Heart left ventricle (tissue), 16 donors: ENCODE measurements at regions not wholly inside any gene's neighbourhood (a gene's known extent, or its start where the extent isn't known, plus 50 kb on each side); places are given as distances from the start of the nearest gene placed in this dataset.

Source experiments
- ATAC-seq, 4 donors: fragments of 200-7000 bp; cut with Tn5 transposase; one replicate each; pipeline ENCODE4 v1.9.1; 2020 to 2022; ENCODE audit warnings: moderate library complexity in 4 of 4, mild to moderate bottlenecking in 3 of 4, moderate number of reproducible peaks in 1 of 4
- DNase-seq, 5 donors: peaks; one replicate each; pipeline ENCODE4 v3.0.0-alpha.2; 2020
- H3K27ac ChIP-seq, 12 donors: fragments of 200-600 bp; sonication (generic) in 4 of 12; one replicate each; pipeline versions ENCODE4 v1.5.0 to v1.8.0; 2016 to 2022; ENCODE audit warnings: mild to moderate bottlenecking in 2 of 12
- H3K27me3 ChIP-seq, 9 donors: fragments of 200-600 bp; sonication (generic) in 2 of 9; one replicate each; pipeline versions ENCODE4 v1.5.1 to v1.8.0; 2016 to 2022; ENCODE audit warnings: mild to moderate bottlenecking in 3 of 9
- H3K36me3 ChIP-seq, 9 donors: fragments of 200-600 bp; sonication (generic) in 2 of 9; one replicate each; pipeline versions ENCODE4 v1.5.0 to v1.8.0; 2018 to 2022; ENCODE audit warnings: mild to moderate bottlenecking in 2 of 9
- H3K4me1 ChIP-seq, 12 donors: fragments of 200-600 bp; sonication (generic) in 4 of 12; one replicate each; pipeline versions ENCODE4 v1.5.0 to v1.8.0; 2016 to 2022; ENCODE audit warnings: mild to moderate bottlenecking in 3 of 12
- H3K4me3 ChIP-seq, 12 donors: fragments of 200-600 bp; sonication (generic) in 4 of 12; one replicate each; pipeline versions ENCODE4 v1.5.0 to v1.8.0; 2017 to 2022; ENCODE audit warnings: mild to moderate bottlenecking in 9 of 12, moderate library complexity in 4 of 12
- H3K9me3 ChIP-seq, 12 donors: fragments of 200-600 bp; sonication (generic) in 4 of 12; one replicate each; pipeline versions ENCODE4 v1.5.0 to v1.8.0; 2016 to 2022; ENCODE audit warnings: mild to moderate bottlenecking in 1 of 12
- POLR2A ChIP-seq, 2 donors: fragments of 450-650 bp; IDR thresholded peaks; one replicate each; pipeline ENCODE4 v1.6.1; 2017; ENCODE audit warnings: antibody characterized with exemption in 2 of 2, mild to moderate bottlenecking in 2 of 2, moderate library complexity in 2 of 2
- WGBS, 4 donors: extraction: QIAGEN DNeasy Blood & Tissue Kit in 2 of 4; methylation state at CpG; one replicate each; pipeline versions ENCODE4 v1.1.5 to v1.1.7; 2013 to 2018; 5-methylcytosine and 5-hydroxymethylcytosine counted together
- intact Hi-C, 10 donors: fragments of 100-400 bp; cut with DNase I; formaldehyde crosslinking; loops; one replicate each; pipeline versions ENCODE4 v1.11.1 to v1.14.2; 2022
- TF ChIP-seq, protein P1 (sequence below), 12 donors: fragments of 200-600 bp; sonication (generic) in 4 of 12; IDR thresholded peaks; one replicate each; pipeline versions ENCODE4 v1.5.0 to v1.8.0; 2018 to 2022; ENCODE audit warnings: antibody characterized with exemption in 12 of 12, mild to moderate bottlenecking in 5 of 12
- donor health status: ischemic (EF 13 %, LVEDD 7.1; RV severe dilation, severe dysfunction).
- donor health status: healthy with polysubstance abuse.
- donor health status: DM: no; HTN: yes; CAD: no.
- donor health status: DM: no; HTN: no; CAD: no.
- donor health status: ischemic (EF 25% LVEDD 6.9; RV normal size, moderate dysfunction).
- donor health status: ischemic (EF 25% LVEDD 5.7; RV mildly dilated, moderate dysfunction).
- donor health status: healthy.
- donor health status: DM: yes; HTN: yes; CAD: no.
- donor health status: ischemic (EF 35%, LVEDD 5.7; RV mildly dilated, moderate dysfunction).
- donor health status: nonischemic (EF 11% LVEDD 7.7; RV severe dilation, severe dysfunction).
- donor health status: DM: yes; HTN: yes; CAD: no.
- donor health status: PGD.
- donor health status: ischemic (EF 29% LVEDD 5.4; RV normal size, mild dysfunction).
- donor health status: nonischemic (EF 23%, LVEDD 6.1; RV moderate dilation, normal function).

DNA sequence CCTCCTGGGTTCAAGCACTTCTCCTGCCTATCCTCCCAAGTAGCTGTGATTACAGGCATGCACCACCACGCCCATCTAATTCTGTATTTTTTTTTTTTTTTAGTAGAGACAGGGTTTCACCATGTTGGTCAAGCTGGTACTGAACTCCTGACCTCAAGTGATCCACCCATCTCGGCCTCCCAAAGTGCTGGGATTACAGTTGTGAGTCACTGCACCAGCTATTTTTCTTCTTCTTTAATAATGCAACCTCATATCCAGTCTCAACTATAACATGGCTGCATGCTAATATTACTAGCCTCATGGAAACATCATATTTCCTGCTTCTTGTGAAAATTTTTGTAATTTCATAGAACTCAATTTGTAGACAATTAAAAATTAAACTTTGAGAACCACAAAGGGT is 706.5 kb downstream of the KCTD8 start:
- Histone ChIP-seq H3K36me3 (no peaks in the 10 kb centered on the region), H3K4me3 (no peak overlapping the region), H3K4me1 (no peaks in the 10 kb centered on the region), H3K27ac (no peak overlapping the region), H3K9me3 (peaks cover 0 to 10% (median 1%) of the 10 kb centered on the region in 12 donors), H3K27me3 (no peaks in the 10 kb centered on the region)
- TF ChIP-seq, protein P1, sequence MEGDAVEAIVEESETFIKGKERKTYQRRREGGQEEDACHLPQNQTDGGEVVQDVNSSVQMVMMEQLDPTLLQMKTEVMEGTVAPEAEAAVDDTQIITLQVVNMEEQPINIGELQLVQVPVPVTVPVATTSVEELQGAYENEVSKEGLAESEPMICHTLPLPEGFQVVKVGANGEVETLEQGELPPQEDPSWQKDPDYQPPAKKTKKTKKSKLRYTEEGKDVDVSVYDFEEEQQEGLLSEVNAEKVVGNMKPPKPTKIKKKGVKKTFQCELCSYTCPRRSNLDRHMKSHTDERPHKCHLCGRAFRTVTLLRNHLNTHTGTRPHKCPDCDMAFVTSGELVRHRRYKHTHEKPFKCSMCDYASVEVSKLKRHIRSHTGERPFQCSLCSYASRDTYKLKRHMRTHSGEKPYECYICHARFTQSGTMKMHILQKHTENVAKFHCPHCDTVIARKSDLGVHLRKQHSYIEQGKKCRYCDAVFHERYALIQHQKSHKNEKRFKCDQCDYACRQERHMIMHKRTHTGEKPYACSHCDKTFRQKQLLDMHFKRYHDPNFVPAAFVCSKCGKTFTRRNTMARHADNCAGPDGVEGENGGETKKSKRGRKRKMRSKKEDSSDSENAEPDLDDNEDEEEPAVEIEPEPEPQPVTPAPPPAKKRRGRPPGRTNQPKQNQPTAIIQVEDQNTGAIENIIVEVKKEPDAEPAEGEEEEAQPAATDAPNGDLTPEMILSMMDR (IDR thresholded peaks at IDR 0.05), result no peak
- TF ChIP-seq POLR2A (IDR thresholded peaks at IDR 0.05), result no peak
- DNase-seq (no peak), ATAC-seq (no peak)
- intact Hi-C loops, result no loop called here
- WGBS, 4 donors, result 43 to 57% (median 50%) methylated on average over 2 of the region's 2 CpGs

DNA sequence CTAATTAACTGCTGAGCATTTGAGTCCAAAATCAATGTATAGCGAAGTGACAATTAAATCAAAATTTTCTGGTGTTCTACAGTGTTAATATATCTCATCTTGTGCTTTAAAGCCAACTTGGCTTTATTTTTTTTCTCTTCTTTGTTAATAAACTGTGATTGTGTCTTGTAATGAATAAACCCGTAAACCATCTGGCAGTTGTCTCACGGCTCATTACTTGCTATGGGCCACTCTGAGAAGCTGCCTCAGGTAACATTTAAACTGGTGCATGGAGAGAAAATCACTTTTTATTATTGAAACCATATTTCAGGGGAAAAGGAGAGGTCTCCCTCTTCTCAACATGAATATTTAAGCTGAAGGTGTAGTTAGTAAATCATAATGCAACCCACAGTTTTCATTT is 694.0 kb downstream of the KCTD8 start:
- H3K27me3 ChIP-seq, result no peaks in the 10 kb centered on the region
- H3K27ac ChIP-seq, result no peak overlapping the region
- intact Hi-C loops, result no loop called here
- DNase-seq (no peak), ATAC-seq (no peak)
- no peaks in the 10 kb centered on the region for H3K4me1 ChIP-seq
- no peaks in the 10 kb centered on the region for H3K36me3 ChIP-seq
- no peaks in the 10 kb centered on the region for H3K9me3 ChIP-seq
- 82 to 86% (median 84%) methylated on average over 3 of the region's 3 CpGs for WGBS, 4 donors
- H3K4me3 ChIP-seq, result no peak overlapping the region
- no peak for TF ChIP-seq POLR2A (IDR thresholded peaks at IDR 0.05)
- TF ChIP-seq, protein P1 (IDR thresholded peaks at IDR 0.05), result no peak

DNA sequence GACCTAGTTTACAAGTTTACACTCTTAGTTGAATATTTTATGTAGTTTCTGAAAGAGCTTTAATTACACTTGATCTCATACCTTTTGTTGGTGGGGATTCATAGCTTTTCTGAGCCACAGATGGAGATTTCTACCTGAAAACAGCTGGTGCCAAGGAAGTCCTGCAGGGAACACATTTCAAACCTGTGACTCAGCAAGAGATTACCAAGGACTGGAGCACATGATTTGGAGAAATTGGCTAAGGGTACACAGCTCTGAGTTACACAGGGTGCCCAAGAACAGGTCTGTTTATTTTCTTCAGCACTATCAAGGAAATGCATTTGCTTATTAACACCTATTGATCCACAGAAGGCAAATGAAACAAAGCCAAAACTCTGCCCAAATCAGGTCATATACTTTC is 691.5 kb downstream of the KCTD8 start:
- TF ChIP-seq, protein P1 (IDR thresholded peaks at IDR 0.05), result no peak
- TF ChIP-seq POLR2A (IDR thresholded peaks at IDR 0.05), result no peak
- H3K27ac ChIP-seq, result no peak overlapping the region
- no peak overlapping the region for H3K4me3 ChIP-seq
- H3K9me3 ChIP-seq, result no peaks in the 10 kb centered on the region
- DNase-seq (no peak), ATAC-seq (no peak)
- no peaks in the 10 kb centered on the region for H3K4me1 ChIP-seq
- H3K27me3 ChIP-seq, result no peaks in the 10 kb centered on the region
- H3K36me3 ChIP-seq, result no peaks in the 10 kb centered on the region
- intact Hi-C loops, result no loop called here

DNA sequence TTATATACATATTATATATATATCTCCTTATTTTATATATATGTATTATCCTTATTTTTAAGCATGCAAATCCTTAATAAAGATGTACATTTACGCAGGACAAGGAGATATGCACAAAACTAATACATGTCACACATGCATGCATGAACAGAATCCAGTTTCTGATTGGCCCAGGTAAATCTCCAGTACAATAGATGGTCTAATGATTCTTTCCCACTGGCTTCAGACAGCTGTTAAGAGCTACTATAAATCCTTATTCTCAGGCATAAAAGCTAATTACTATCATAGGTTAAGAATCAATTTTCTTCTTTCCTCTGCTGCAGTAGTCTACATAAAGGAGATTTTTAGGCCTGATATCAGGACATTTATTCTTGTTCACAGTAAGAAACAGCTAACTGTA is 689.8 kb downstream of the KCTD8 start:
- Histone ChIP-seq H3K36me3 (no peaks in the 10 kb centered on the region), H3K27ac (no peak overlapping the region), H3K4me1 (no peaks in the 10 kb centered on the region), H3K9me3 (no peaks in the 10 kb centered on the region), H3K4me3 (no peak overlapping the region), H3K27me3 (no peaks in the 10 kb centered on the region)
- ATAC-seq (no peak), DNase-seq (no peak)
- WGBS, 4 donors, result 87 to 95% (median 94%) methylated on average over 1 of the region's 1 CpG
- intact Hi-C loops, result no loop called here
- no peak for TF ChIP-seq POLR2A (IDR thresholded peaks at IDR 0.05)
- TF ChIP-seq, protein P1 (IDR thresholded peaks at IDR 0.05), result no peak
